Limb (tissue), 2 donors: ENCODE measurements at regions not wholly inside any gene's neighbourhood (a gene's known extent, or its start where the extent isn't known, plus 50 kb on each side); places are given as distances from the start of the nearest gene placed in this dataset.

Experiments
- DNase-seq, 2 donors: peaks; one replicate each; pipeline ENCODE4 v3.0.0-alpha.2; 2016; ENCODE audit errors: extremely low spot score in 2 of 2

- no peak for DNase-seq
These were observed 55.5 kb upstream of the IRX3 start for GRCh38 chr16:54341892-54342776.

GRCh38 chr16:54340531-54340930 is 53.9 kb upstream of the IRX3 start:
- no peak for DNase-seq

GRCh38 chr16:54336631-54337204 is 50.1 kb upstream of the IRX3 start:
- no peak for DNase-seq
